GM12878 (cell line): ENCODE measurements at regions not wholly inside any gene's neighbourhood (a gene's known extent, or its start where the extent isn't known, plus 50 kb on each side); places are given as distances from the start of the nearest gene placed in this dataset.
"Not testable (repeated sequence)": the region's sequence is repeated elsewhere in the genome, so short reads cannot be mapped to it uniquely, and the experiment has no call there.

ENCODE experiments used
- ATAC-seq: fragments of 200-7000 bp; cut with Tn5 transposase; 3 replicates; pipeline ENCODE4 v1.9.1; 2020; ENCODE audit warnings: mild to moderate bottlenecking, moderate library complexity
- BruUV-seq: library from RNA; stranded (reverse); fragments of 400-500 nt; replicated peaks from 2 replicates; lab custom pipeline; 2021; lab: Mats Ljungman, UMichigan
- CTCF ChIA-PET: fragments of 300-600 bp; sonication (Branson Sonifier 250); formaldehyde crosslinking; extraction: SDS; loops from one replicate; lab custom pipeline; 2021; ENCODE audit warnings: inconsistent platforms; lab: Yijun Ruan, JAX
- POLR2A ChIA-PET: fragments of 350-600 bp; formaldehyde crosslinking; extraction: SDS; loops from one replicate; lab custom pipeline; 2021; ENCODE audit warnings: inconsistent platforms; lab: Charles Lee
- RAD21 ChIA-PET: fragments of 300-600 bp; sonication (Branson Sonifier 250); formaldehyde crosslinking; loops from one replicate; lab custom pipeline; 2023; ENCODE audit warnings: antibody characterized with exemption; ENCODE audit not compliant: unreplicated experiment; lab: Charles Lee
- SMC1A ChIA-PET: fragments of 300-600 bp; sonication (Branson Sonifier 250); formaldehyde crosslinking; loops from one replicate; lab custom pipeline; 2023; ENCODE audit not compliant: unreplicated experiment, uncharacterized antibody; lab: Charles Lee
- DNase-seq: peaks from one replicate; pipeline ENCODE4 v3.0.0-alpha.2; 2011; ENCODE audit warnings: low read depth, low spot score
- FAIRE-seq: peaks from 3 replicates; lab custom pipeline; 2011; peaks lifted over from hg19 to GRCh38; lab: Jason Lieb, UNC
- H2AFZ ChIP-seq: 2 replicates; pipeline ENCODE4 v1.6.0; 2011; ENCODE audit warnings: low read depth, low read length, control low read depth; ENCODE audit not compliant: control insufficient read depth
- H3K27ac ChIP-seq: 2 replicates; pipeline ENCODE4 v1.5.1; 2011; ENCODE audit warnings: control low read depth; ENCODE audit not compliant: control insufficient read depth, insufficient read depth
- H3K27me3 ChIP-seq, 2 experiments: replicated peaks in 1 of 2; 2 replicates each; pipeline versions ENCODE4 v1.6.0 to v1.6.1; 2011; ENCODE audit warnings: low read length in 1 of 2; ENCODE audit not compliant: control insufficient read depth in 2 of 2, insufficient read depth in 2 of 2
- H3K36me3 ChIP-seq, 2 experiments: 2 replicates each; pipeline ENCODE4 v1.5.1; 2011; ENCODE audit warnings: low read length in 1 of 2; ENCODE audit not compliant: control insufficient read depth in 2 of 2, insufficient read depth in 2 of 2
- H3K4me1 ChIP-seq: 2 replicates; pipeline ENCODE4 v1.6.1; 2011; ENCODE audit warnings: mild to moderate bottlenecking, low read length, moderate library complexity, mixed read lengths; ENCODE audit not compliant: control insufficient read depth, insufficient read depth
- H3K4me2 ChIP-seq: 2 replicates; pipeline ENCODE4 v1.6.0; 2011; ENCODE audit warnings: control low read depth; ENCODE audit not compliant: control insufficient read depth, insufficient read depth
- H3K4me3 ChIP-seq: fragments of 200-600 bp; sonication (generic); 2 replicates; pipeline ENCODE4 v1.5.1; 2016
- H3K79me2 ChIP-seq: 2 replicates; pipeline ENCODE4 v1.6.0; 2011; ENCODE audit warnings: low read length; ENCODE audit not compliant: control insufficient read depth, insufficient read depth
- H3K9ac ChIP-seq: 2 replicates; pipeline ENCODE4 v1.8.0; 2011; ENCODE audit warnings: low read length, control low read depth, mixed read lengths; ENCODE audit not compliant: control insufficient read depth, insufficient read depth
- H3K9me3 ChIP-seq: replicated peaks from 3 replicates; pipeline ENCODE4 v1.5.1; 2011; ENCODE audit warnings: mild to moderate bottlenecking, low read length; ENCODE audit not compliant: control insufficient read depth, insufficient read depth
- H4K20me1 ChIP-seq: 2 replicates; pipeline ENCODE4 v1.6.0; 2011; ENCODE audit not compliant: control insufficient read depth, insufficient read depth
- WGBS: methylation state at CpG from one replicate; pipeline ENCODE4 v1.1.6; 2016; ENCODE audit warnings: low lambda C conversion rate; ENCODE audit not compliant: insufficient replicate concordance, insufficient coverage; ENCODE audit errors: missing lambda C conversion rate; 5-methylcytosine and 5-hydroxymethylcytosine counted together
- in situ Hi-C: fragments of 300-500 bp; cut with MboI; formaldehyde crosslinking; loops from 9 replicates; pipeline ENCODE4 v1.14.3; 2018; ENCODE audit warnings: mixed read lengths
- intact Hi-C: fragments of 100-400 bp; cut with micrococcal nuclease; formaldehyde crosslinking; loops from one replicate; pipeline ENCODE4 v1.14.2; 2022; ENCODE audit not compliant: unreplicated experiment

DNA sequence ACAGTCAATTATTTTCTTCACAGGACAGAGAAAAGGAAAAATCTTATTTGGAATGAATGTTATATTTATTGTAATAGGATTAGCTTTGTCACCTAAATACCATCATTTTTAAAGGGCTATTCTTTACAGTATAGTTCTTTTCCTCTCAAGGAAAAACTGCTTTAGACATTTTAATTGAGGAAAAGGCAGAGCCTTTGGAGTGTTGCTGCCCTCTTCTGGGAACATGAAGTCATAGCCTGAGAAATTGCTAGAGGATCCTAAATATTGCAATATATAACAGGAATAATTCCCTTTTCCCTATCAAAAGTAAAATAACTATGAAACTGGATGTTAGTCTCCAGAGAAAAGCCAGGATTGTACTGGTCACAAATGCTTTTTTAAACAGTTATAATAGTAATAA, 81.8 kb upstream of the NOTCH2NLA start:
- BruUV-seq, H3K9me3 ChIP-seq, H3K36me3 ChIP-seq, FAIRE-seq, ATAC-seq, H3K27me3 ChIP-seq, H3K4me1 ChIP-seq, POLR2A ChIA-PET, H3K9ac ChIP-seq, H4K20me1 ChIP-seq, H2AFZ ChIP-seq, DNase-seq, CTCF ChIA-PET, H3K27ac ChIP-seq, SMC1A ChIA-PET, intact Hi-C loops, H3K79me2 ChIP-seq, H3K4me3 ChIP-seq, H3K4me2 ChIP-seq, RAD21 ChIA-PET, in situ Hi-C loops: not testable (repeated sequence)

DNA sequence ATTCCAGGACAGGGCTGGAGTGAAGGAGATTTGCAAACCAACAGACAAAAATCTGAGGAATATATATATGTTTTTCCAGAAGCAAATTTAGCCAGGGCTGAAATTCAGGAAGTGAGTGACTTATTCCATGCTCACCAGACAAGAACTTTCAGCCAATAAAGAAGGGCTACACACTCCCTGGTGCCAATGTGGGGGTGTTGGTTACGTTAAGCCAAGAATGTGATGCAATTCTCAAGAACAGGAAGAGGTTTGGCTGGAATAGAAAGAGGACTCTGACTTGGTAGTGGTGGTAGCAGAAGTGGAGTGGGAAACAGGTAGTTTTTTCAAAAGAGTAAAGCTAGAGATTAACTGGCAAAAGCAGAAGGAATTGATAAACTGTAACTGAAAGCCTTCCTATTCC, 80.6 kb upstream of the NOTCH2NLA start:
- RAD21 ChIA-PET, H4K20me1 ChIP-seq, CTCF ChIA-PET, H3K4me2 ChIP-seq, H3K27ac ChIP-seq, H3K9me3 ChIP-seq, POLR2A ChIA-PET, H3K4me3 ChIP-seq, ATAC-seq, BruUV-seq, H3K4me1 ChIP-seq, H3K79me2 ChIP-seq, H3K9ac ChIP-seq, H3K27me3 ChIP-seq, in situ Hi-C loops, DNase-seq, intact Hi-C loops, H3K36me3 ChIP-seq, FAIRE-seq, SMC1A ChIA-PET, H2AFZ ChIP-seq: not testable (repeated sequence)
- no CpG with 5 or more reads among the region's 1 CpG for WGBS

DNA sequence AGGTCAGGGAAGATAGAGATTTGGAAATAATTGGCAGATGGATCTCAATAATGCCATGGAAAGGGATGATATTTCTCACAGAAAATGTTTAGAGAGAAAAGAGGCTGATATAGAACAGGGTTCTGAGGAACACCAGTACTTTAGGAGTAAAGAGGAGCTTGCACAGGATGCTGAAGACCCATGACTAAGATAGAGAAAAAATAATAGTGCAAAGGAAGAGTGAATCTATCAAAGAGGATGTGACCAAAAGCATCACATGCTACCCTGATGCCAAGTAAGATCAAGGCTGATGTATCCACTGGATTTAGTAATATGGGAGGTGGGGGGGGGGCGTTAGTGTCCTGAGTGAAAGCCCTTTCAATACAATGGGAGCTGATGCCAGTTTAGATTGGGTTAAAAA, 80.1 kb upstream of the NOTCH2NLA start:
- in situ Hi-C loops, H2AFZ ChIP-seq, H3K27ac ChIP-seq, H3K79me2 ChIP-seq, H3K36me3 ChIP-seq, H3K4me3 ChIP-seq, FAIRE-seq, ATAC-seq, intact Hi-C loops, H3K9me3 ChIP-seq, BruUV-seq, H3K27me3 ChIP-seq, POLR2A ChIA-PET, CTCF ChIA-PET, H3K4me1 ChIP-seq, H4K20me1 ChIP-seq, RAD21 ChIA-PET, H3K9ac ChIP-seq, SMC1A ChIA-PET, H3K4me2 ChIP-seq, DNase-seq: not testable (repeated sequence)
- WGBS = 0% methylated on average over 1 of the region's 1 CpG

DNA sequence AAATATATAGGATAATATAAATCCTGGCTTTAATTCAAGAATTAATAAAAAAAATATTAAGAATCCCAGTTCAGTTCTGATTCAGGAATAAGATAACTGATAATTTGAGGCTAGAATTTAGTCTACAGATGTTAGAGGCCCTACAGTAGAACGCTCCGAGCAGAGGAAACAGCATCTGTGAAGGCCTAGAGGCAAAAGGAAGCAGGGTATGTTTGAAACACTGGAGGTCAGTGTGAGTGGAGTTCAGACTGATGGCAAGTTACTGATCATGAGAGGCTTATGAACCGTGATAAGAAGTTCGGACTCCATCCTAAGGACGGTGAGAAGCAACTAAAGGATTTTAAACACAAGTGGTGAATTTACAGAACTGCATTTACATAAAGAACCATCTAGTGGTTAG, 79.3 kb upstream of the NOTCH2NLA start:
- SMC1A ChIA-PET, H3K4me1 ChIP-seq, RAD21 ChIA-PET, DNase-seq, BruUV-seq, H3K9me3 ChIP-seq, H3K4me2 ChIP-seq, H2AFZ ChIP-seq, H4K20me1 ChIP-seq, H3K27me3 ChIP-seq, H3K36me3 ChIP-seq, H3K4me3 ChIP-seq, intact Hi-C loops, H3K9ac ChIP-seq, ATAC-seq, H3K27ac ChIP-seq, in situ Hi-C loops, POLR2A ChIA-PET, CTCF ChIA-PET, H3K79me2 ChIP-seq, FAIRE-seq: not testable (repeated sequence)
- 87% methylated on average over 3 of the region's 5 CpGs for WGBS
